HG03520 (cell line): ENCODE measurements at regions not wholly inside any gene's neighbourhood (a gene's known extent, or its start where the extent isn't known, plus 50 kb on each side); places are given as distances from the start of the nearest gene placed in this dataset.
"Not testable (repeated sequence)": the region's sequence is repeated elsewhere in the genome, so short reads cannot be mapped to it uniquely, and the experiment has no call there.

Experiments
- ATAC-seq: cut with Tn5 transposase; IDR thresholded peaks from one replicate; pipeline ENCODE4 v1.9.1; 2021; ENCODE audit warnings: mild to moderate bottlenecking, moderate library complexity; ENCODE audit not compliant: unreplicated experiment

DNA sequence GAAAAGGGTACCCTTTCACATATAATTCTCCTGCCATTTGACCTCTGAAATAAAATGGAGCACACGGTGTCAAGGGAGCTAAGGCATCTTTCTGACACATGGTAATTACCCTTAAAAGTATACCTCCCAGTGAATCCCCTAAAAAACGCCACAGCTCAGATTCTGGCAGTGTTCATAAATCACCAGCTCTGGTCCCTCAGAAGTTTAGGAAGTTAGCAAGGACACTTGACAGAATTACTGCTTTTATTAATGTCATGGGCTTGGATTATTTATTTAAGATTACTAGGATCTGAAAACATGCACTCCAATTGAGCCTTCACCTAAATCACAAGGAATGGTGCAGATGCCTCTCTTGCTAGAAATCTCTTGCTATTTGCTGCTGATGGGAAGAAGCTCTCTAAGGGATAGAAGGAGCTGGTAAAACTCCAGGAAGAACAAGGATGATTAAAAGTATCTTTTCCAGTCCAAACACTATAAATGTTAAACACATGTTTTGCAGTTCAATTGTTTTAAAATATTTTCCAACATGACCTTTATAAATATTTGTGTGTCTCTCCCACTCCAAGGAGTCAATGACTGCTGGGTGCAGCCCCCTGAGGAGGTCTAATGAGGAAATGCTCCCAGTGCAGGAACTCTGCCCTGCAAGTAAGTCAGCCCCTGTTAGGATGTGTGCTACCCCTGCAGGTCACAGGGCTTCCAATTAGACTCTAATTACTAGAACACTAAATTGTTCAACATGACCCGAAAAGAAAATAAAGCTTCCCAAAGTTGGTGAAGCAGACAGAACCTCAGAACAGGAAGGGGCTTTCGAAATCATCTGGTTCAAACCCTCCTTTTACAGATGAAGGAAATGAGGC is 230.3 kb downstream of the TFAP2A start:
- no peak for ATAC-seq

DNA sequence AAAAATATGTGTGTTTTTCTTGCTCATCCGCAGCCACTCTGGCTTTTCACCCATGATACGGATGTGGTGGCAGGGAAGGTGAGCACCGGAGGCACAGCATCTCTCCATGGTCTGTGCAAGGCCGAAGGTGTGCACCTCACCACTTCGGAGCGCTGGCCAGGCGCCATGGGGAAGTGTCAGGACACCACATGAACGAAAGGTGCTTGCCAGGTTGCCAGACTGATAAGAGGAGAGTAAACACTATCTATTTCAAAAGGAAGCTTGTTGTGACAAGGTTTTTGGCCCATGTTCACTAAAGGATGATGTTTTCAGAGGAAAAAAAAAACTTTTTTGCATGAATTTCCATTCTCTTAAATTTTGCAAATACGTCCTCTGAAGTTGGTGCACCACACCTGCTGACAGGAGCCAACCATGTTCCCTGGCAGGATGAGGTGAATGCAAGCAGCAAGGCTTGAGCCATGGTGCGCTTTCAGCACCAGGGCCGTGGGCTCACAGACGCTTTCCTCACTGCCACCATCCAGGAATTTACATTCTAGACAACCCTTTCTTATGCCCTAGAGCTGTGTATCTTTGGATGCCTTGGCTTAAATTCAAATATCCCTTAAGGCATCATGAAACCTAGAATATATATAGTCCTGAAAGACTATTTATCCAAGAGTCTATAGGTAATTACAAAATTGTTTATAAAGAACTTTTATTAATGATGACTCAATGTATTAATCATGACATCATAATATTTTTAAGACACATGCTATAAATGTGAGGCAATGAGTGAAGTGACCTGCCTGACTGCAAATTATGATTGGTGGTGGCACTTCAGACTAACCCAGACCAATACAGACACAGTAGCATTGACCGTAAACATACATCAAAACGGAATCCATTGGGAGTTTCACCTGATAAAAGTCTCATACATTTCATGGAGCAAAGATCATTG is 234.5 kb downstream of the TFAP2A start:
- ATAC-seq = no peak

DNA sequence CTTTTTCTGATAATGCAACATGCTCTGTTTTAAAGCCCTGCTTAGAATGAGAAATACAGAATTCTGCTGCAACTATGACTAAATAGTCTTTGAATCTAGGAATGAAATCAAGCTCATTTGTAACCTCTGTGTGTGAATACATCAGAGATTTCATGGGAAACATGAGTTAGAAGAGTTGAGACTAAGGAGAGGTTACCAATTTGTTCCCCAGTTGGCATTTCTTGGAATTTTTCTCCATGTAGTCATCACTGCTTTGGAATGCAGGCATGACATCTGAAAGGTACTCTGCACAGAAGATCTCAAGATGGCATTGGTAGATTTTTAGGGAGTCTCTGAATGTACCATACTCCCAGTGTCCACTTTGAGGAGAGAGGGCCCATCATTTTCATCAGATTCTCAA is 237.2 kb downstream of the TFAP2A start:
- ATAC-seq = no peak

DNA sequence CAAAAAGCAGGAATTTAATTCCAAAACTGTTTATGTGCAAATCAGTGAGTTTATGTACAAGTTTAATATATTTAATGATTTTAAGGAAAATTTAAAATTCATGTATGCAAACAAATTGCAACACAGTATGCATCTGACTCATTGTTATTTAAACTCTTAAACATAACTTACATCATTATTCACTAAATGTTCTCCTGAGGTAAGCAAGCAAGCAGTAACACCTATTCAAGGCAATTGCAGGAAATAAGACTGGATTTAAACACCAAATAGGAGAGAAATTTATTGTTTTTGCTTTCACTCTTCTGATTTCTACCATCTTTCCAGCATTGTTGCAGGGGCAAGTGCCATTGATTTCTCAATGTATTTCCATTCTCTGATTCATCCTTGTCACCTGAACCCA is 239.5 kb downstream of the TFAP2A start:
- no peak for ATAC-seq

DNA sequence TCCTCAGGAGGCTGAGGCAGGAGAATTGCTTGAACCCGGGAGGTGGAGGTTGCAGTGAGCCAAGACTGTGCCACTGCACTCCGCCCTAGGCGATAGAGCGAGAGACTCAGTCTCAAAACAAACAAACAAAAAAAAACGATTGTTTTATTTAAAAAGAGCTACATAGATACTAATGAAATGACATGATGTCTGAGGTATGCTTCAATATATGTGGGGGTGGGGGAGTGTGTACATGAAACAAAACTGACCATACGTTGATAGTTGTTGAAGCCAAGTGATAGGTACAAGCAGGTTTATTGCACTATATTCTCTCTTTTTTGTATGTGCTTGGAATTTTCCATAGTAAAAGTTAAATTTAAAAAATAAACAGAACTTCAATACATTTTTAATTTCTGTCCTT is 240.1 kb downstream of the TFAP2A start:
- no peak for ATAC-seq

DNA sequence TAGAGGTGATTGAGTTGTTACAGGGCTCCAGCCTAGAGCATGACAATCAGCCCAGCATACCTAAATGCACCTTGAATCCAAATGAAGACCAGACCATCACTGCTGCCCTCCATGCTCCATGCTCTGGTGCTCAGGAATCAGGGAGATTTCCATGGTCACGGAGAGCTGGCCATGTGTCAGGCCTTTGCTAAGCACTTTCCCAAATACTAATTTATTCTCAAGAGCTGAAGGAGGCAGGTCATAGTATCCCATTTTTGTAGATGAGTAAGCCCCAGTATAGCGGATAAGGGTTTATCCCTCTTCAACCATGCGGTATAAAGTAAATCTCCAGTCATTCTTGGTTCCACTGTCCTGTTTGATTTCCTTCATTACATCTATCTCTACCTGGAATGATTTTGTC is 240.8 kb downstream of the TFAP2A start:
- no peak for ATAC-seq

DNA sequence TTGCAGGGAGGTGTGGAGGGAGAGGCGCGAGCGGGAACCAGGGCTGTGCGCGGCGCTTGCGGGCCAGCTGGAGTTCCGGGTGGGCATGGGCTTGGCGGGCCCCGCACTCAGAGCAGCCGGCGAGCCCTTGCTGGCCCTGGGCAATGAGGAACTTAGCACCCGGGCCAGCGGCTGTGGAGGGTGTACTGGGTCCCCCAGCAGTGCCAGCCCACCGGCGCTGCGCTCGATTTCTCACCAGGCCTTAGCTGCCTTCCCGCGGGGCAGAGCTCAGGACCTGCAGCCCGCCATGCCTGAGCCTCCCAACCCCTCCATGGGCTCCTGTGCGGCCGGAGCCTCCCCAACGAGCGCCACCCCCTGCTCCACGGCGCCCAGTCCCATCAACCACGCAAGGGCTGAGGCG is 243.2 kb downstream of the TFAP2A start:
- ATAC-seq = not testable (repeated sequence)

DNA sequence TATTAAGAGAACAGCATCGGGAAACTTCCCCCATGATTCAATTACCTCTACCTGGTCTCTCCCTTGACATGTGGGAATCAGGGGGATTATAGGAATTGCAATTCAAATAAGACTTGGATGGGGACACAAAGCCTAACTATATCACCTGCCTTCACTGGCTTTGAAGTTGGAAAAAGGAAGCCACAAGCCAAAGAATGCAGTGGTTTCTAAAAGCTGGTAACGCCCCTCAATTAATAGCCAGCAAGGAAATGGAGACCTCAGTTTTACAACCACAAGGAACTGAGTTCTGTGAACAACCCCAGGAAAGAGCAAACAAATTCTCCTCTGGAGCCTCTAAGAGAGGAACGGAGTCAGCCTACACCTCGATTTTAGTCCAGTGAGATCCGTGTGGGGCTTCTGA is 244.1 kb downstream of the TFAP2A start:
- ATAC-seq = no peak

DNA sequence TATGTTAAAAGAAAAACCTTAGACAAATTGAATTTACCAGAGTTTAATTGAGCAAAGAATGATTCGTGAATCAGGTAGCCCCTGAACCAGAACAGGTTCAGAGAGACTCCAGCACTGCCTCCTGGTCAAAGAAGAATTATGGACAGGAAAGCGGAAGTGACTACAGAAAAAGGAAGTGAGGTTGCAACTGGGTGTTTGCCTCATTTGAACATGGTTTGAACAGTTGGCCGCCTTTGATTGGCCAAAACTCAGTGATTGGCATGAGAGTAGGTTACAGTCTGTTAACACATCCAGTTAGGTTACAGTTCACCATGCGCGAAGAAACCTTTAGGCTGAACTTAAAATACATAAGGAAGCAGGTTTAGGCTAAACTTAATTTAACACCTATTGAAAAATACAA is 248.8 kb downstream of the TFAP2A start:
- ATAC-seq = no peak

DNA sequence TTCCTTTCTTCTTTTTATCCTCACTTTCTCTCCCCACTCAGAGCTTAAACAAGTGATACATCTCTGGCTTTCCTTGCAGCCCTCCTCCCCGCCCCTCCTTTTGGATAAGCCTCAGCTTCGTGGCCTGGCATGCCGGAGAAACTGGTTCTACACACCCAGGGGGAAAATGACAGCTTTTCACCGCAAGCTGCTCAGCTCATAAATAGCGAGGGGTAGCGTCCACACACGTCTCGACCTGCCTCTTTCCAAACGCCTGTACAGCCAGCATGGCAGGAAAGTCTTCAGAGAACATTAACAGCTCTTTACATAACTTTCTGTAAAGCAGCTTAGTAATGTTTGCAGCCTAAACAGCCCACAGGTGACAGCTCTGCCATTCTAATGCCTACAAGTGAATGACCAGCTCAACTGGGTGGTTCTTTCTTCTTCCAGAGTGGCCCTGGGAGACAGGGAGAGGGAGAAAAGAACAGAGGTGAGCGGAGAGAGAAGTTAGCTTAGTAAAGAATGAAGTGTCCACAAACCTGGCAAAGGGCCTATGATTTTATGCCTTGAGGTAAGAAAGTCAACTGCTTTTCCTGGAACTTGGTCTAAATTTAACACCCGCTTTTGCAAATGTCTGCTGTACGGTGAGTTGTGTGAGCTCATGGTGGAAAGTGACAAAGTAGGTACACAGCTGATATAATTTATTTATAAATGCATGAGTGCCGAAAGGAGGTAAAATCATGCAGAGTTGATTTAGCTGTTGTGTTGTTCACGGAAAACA is 251.5 kb downstream of the TFAP2A start:
- no peak for ATAC-seq

DNA sequence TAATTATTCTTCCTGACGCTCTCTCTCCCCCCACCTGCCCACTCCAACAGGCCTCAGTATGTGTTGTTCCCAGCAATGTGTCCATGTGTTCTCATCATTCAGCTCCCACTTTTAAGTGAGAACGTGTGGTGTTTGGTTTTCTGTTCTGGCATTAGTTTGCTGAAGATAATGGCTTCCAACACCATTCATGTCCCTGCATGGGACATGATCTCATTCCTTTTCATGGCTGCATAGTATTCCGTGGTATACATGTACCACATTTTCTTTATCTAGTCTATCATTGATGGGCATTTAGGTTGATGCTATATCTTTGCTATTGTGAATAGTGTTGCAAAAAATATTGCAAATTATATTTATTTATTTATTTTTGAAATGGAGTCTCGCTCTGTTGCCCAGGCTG is 258.0 kb downstream of the TFAP2A start:
- ATAC-seq = no peak

DNA sequence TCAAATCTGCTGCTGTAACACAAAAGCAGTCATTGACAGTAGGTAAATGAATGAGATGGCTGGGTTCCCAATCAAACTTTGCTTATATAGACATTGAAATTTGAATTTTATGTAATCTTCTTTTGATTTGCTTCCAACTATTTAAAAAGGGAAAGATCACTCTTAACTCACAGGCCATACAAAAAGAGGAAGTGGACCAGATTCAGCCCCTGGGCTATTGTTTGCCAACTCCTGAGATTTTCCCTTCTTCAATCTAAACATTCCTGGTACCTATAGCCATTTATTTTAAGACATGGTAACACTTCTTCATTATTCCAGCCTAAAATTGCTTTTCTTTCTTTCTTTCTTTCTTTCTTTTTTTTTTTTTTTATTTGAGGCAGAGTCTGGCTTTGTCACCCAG is 260.6 kb downstream of the TFAP2A start:
- ATAC-seq = no peak

DNA sequence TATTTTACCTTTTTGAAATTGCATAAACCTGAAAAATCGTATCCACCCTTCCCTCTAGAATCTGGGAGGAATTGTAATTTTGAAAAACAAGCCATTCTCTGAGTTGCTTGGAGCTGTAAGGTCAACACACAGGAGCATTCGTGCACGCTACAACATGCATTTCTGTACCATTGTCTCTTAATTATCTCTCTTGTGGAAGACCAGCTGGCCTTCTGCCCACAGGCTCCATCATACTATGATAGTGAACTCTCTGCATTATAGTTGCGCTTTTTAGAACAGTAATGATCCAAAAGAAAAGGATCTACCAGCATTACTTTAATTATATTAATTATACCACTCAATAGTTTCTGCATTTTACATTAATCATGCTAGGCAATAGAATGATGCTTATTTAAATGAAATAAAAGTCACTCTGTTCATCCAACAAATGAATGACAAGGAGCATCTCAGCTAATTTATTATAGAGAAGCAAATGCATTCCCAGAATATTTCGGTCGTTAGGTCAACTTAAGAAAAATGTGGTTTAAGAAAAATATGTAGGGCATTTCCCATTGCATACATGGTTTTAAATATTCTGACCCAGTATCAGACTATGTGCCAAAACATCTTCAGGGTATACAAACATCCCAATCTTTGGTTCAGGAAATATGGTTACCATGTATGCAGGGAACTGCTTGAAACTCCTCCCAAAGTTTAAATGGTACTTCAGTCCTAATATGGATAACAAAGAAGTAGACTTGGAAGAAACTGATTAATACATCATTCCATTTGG is 263.5 kb downstream of the TFAP2A start:
- no peak for ATAC-seq

DNA sequence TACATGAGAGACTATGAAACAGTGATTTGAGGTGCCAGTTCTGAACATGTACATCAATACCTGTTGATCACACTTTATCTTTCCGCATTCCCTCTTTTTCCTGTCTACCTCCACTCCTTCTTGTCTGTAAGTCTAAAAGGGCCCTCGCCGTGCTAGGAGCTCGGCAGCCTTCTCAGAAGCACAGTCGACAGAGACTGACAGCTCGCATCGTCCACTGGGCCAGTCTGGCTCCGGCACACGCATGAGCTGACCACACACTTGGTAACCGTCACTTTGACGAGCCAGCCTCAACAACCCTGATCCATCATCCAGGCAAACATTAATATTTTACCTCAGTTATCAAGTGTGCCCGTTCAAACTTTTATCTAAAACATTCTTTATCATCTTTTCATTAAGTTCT is 265.3 kb downstream of the TFAP2A start:
- ATAC-seq = no peak

DNA sequence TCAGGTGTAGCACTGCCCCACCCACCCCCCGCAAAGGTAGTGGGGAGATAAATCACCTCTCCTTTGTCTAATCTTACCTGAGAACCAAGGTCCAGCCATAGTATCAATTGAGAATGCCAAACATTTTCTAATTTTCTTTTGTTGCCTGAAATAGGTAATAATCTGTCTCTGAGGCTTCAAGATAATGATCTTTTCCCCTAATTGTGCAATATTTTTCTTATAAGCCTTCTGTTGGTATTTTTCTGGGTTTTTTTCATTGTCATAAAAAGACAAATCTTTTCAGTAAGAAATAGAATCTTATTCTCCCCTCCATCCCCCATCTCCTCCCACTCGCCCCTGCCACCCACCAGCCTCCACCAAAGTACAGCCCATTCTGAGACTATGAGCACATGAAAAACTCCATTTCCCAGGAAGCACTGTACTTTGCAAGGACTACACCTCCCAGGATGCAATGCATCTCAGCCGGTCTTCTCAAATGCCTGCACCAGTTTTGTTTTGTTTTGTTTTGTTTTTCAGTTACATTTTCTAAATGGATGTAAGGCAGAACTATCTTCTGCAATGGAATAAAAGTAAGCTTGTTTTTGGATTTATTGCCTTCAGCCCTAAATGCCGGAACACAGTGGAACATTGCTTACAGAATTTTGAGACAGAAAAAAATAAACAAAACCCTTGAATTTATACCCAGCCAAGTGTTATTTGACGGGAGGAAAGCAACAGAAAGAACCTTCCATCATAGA is 268.0 kb downstream of the TFAP2A start:
- peak; percentile 100 for ATAC-seq

DNA sequence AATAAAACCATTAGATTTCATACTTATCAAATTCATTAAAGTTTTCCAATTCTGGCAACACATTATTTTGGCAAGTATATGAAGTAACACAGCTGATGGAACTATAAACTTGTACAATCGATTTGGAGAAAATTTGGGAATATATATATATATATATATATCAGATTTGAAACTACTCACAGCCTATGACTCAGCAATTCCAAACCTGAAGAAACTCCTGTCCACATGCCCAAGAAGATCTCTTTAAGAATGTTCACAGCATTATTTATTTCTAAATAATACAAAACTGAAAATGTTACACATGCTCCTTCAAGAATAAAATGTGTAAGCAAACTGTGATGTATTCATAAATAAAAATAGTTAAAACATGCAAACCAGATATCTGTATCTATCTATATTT is 270.1 kb downstream of the TFAP2A start:
- no peak for ATAC-seq

DNA sequence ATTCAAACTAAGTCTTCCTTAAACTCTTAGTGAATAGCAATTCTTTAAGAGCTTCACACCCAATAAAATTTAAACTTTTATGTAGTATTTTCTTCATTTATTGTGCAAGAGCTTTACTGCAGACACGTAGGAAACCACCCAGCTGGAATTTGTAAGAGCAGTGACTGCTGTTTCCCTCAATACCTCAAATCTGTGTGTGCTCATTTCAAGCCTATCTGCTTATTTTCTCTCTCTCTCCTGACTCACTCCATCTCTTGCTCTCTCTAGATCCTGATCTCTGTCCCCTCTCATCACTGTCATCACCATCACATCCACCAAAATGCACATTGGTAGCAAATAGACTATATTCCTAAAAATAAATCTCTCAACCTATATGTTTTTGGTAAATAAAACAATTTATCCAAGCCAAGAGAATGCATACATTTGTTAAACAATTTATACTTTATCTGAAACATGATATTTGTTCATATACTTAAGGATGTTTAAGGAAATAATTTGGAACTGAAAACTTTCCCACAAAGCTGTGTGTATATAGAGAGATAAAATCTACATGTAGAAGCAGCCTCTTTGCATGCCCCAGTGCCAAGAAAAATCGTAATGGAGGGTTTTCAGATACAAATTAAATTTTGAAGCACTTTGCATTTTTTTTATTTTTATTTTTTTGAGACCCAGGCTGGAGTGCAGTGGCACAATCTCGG is 273.0 kb downstream of the TFAP2A start:
- ATAC-seq = no peak

DNA sequence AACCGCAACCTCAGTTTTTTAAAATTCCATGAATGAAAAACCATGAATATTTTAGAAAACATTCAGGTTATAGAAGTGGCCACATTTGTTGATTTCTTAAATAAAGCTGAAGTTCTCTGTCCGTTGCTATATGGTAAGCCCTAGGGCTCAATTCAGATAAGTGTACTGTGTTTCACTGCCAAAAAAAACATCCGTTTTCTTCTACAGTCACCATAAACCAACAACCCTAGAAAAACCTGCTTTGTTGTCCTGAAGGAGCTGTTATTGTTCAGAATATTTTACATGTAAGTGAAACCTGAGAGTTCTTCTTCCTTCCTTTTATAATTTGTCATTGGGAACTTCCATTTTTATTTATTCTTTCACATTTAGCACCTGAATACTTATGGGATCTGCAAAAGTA is 274.1 kb downstream of the TFAP2A start:
- no peak for ATAC-seq

DNA sequence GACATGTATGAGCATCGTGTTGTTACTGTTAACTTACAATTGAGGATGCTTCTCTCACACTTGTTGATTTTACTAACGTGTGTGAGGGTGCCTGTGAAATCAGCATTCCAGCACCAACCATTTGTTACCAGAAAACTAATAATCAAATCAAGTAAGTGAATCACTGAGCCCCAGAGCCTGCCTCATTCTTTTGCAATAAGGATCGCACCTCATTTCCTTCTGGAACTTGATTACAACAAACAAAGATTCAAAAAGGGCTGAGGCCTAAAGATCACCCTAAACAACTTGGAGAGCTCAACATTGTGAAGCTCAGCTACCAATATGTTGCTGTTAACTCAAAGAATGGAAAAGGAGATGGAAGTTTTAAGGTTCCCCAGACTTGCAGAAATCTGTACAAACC is 274.7 kb downstream of the TFAP2A start:
- ATAC-seq = no peak
